OCI-LY1 (cell line): ENCODE measurements at regions not wholly inside any gene's neighbourhood (a gene's known extent, or its start where the extent isn't known, plus 50 kb on each side); places are given as distances from the start of the nearest gene placed in this dataset.
"Not testable (repeated sequence)": the region's sequence is repeated elsewhere in the genome, so short reads cannot be mapped to it uniquely, and the experiment has no call there.

Source experiments
- H2AFZ ChIP-seq: fragments of 200-600 bp; sonication (generic), shearing (Covaris generic); 2 replicates; pipeline ENCODE4 v1.6.0; 2014; ENCODE audit warnings: antibody characterized with exemption, mild to moderate bottlenecking, low read length
- H3F3A ChIP-seq: fragments of 200-600 bp; sonication (generic), shearing (Covaris generic); 2 replicates; pipeline ENCODE4 v1.6.0; 2014; ENCODE audit warnings: mild to moderate bottlenecking, antibody characterized with exemption, low read length, moderate library complexity; ENCODE audit not compliant: insufficient read depth
- H3K27ac ChIP-seq: fragments of 200-600 bp; sonication (generic); 2 replicates; pipeline ENCODE4 v1.5.1; 2014; ENCODE audit warnings: low read length, mixed run types, mild to moderate bottlenecking, low read depth; ENCODE audit not compliant: poor library complexity, severe bottlenecking
- H3K27me3 ChIP-seq: fragments of 200-600 bp; sonication (generic); 2 replicates; pipeline ENCODE4 v1.6.0; 2014; ENCODE audit warnings: antibody characterized with exemption, mild to moderate bottlenecking, low read length, moderate library complexity; ENCODE audit not compliant: insufficient read depth
- H3K36me3 ChIP-seq: fragments of 200-600 bp; sonication (generic); 2 replicates; pipeline ENCODE4 v1.6.1; 2014; ENCODE audit warnings: mild to moderate bottlenecking, antibody characterized with exemption, low read length, moderate library complexity, mixed read lengths; ENCODE audit not compliant: insufficient read depth
- H3K4me1 ChIP-seq: fragments of 200-600 bp; sonication (generic); 2 replicates; pipeline ENCODE4 v1.5.1; 2014; ENCODE audit warnings: mild to moderate bottlenecking, low read length, moderate library complexity; ENCODE audit not compliant: insufficient read depth, severe bottlenecking
- H3K4me2 ChIP-seq: fragments of 200-600 bp; sonication (generic), shearing (Covaris generic); 2 replicates; pipeline ENCODE4 v1.6.1; 2014; ENCODE audit warnings: low read length
- H3K4me3 ChIP-seq: fragments of 200-600 bp; sonication (generic); 2 replicates; pipeline ENCODE4 v1.5.1; 2014; ENCODE audit warnings: low read length, low read depth, mild to moderate bottlenecking, mixed read lengths; ENCODE audit not compliant: poor library complexity, severe bottlenecking
- H3K79me2 ChIP-seq: fragments of 200-600 bp; shearing (Covaris generic); 2 replicates; pipeline ENCODE4 v1.6.1; 2016; ENCODE audit warnings: mixed run types, low read length, mixed read lengths; ENCODE audit not compliant: insufficient read depth
- H3K9ac ChIP-seq: fragments of 200-600 bp; sonication (generic), shearing (Covaris generic); 2 replicates; pipeline ENCODE4 v1.6.1; 2014; ENCODE audit warnings: mild to moderate bottlenecking, low read length, mixed read lengths
- H3K9me2 ChIP-seq: fragments of 200-600 bp; sonication (generic), shearing (Covaris generic); 2 replicates; pipeline ENCODE4 v1.6.1; 2014; ENCODE audit warnings: low read depth, mild to moderate bottlenecking, low read length, mixed read lengths
- H3K9me3 ChIP-seq: fragments of 200-600 bp; shearing (Covaris generic); 2 replicates; pipeline ENCODE4 v1.6.1; 2014; ENCODE audit warnings: low read length, mixed read lengths
- H4K20me1 ChIP-seq: fragments of 200-600 bp; sonication (generic), shearing (Covaris generic); 2 replicates; pipeline ENCODE4 v1.6.0; 2016; ENCODE audit warnings: mild to moderate bottlenecking, low read length; ENCODE audit not compliant: insufficient read depth
- CTCF ChIP-seq: fragments of 200-600 bp; sonication (generic), shearing (Covaris generic); IDR thresholded peaks from 2 replicates; pipeline ENCODE4 v1.5.1; 2017; ENCODE audit warnings: mild to moderate bottlenecking, antibody characterized with exemption, low read length, moderate library complexity, mixed read lengths
- EZH2 ChIP-seq: fragments of 200-600 bp; sonication (generic), shearing (Covaris generic); IDR thresholded peaks from 2 replicates; pipeline ENCODE4 v1.8.0; 2017; ENCODE audit warnings: borderline replicate concordance, mixed run types, mild to moderate bottlenecking, antibody characterized with exemption, low read length, moderate library complexity, mixed read lengths

- no peaks in the 10 kb centered on the region for H3F3A ChIP-seq
- H2AFZ ChIP-seq = no peak overlapping the region
- no peaks in the 10 kb centered on the region for H3K9me2 ChIP-seq
- H3K4me2 ChIP-seq = peak overlapping the region; percentile 69; the same call in 1 of the 2 replicates
- peak overlapping the region; percentile 63; the same call in 1 of the 2 replicates for H3K9ac ChIP-seq
- H3K36me3 ChIP-seq = no peaks in the 10 kb centered on the region
- peak overlapping the region; percentile 51 for H3K27ac ChIP-seq
- no peaks in the 10 kb centered on the region for H3K9me3 ChIP-seq
- no peaks in the 10 kb centered on the region for H4K20me1 ChIP-seq
- no peak for TF ChIP-seq EZH2
- TF ChIP-seq CTCF = no peak
- no peaks in the 10 kb centered on the region for H3K27me3 ChIP-seq
- peaks cover 36% of the 10 kb centered on the region for H3K4me1 ChIP-seq
- no peaks in the 10 kb centered on the region for H3K79me2 ChIP-seq
- peak overlapping the region; percentile 59 for H3K4me3 ChIP-seq
Measured at GRCh38 chr6:43999628-44000027, 127.6 kb downstream of the MRPL14 start.

GRCh38 chr6:43998592-43999243 lies 128.5 kb downstream of the MRPL14 start:
- not testable (repeated sequence) for H3K36me3 ChIP-seq, H3K27ac ChIP-seq, H3K9me3 ChIP-seq, H2AFZ ChIP-seq, H4K20me1 ChIP-seq, H3K9me2 ChIP-seq, H3K4me2 ChIP-seq, H3K27me3 ChIP-seq, H3F3A ChIP-seq, H3K9ac ChIP-seq, H3K79me2 ChIP-seq, H3K4me3 ChIP-seq
- H3K4me1 ChIP-seq = peaks cover 36% of the 10 kb centered on the region

- H3K79me2 ChIP-seq, H3K9me2 ChIP-seq, H3K9ac ChIP-seq, H3K36me3 ChIP-seq, H3K27ac ChIP-seq, H2AFZ ChIP-seq, H3K9me3 ChIP-seq, H3F3A ChIP-seq, H3K4me3 ChIP-seq, H3K27me3 ChIP-seq, H4K20me1 ChIP-seq, H3K4me2 ChIP-seq: not testable (repeated sequence)
- H3K4me1 ChIP-seq = peaks cover 35% of the 10 kb centered on the region
Measured at GRCh38 chr6:43997990-43998585, 129.2 kb downstream of the MRPL14 start.

GRCh38 chr6:43997345-43997677 lies 129.9 kb downstream of the MRPL14 start:
- H3K9me3 ChIP-seq = no peaks in the 10 kb centered on the region
- H3F3A ChIP-seq = no peaks in the 10 kb centered on the region
- no peak overlapping the region for H3K4me3 ChIP-seq
- no peak overlapping the region for H2AFZ ChIP-seq
- H3K36me3 ChIP-seq = no peaks in the 10 kb centered on the region
- no peaks in the 10 kb centered on the region for H3K79me2 ChIP-seq
- H3K9me2 ChIP-seq = no peaks in the 10 kb centered on the region
- TF ChIP-seq EZH2 (no peak), CTCF (no peak)
- H3K9ac ChIP-seq = no peak overlapping the region
- no peaks in the 10 kb centered on the region for H4K20me1 ChIP-seq
- H3K4me1 ChIP-seq = peaks cover 28% of the 10 kb centered on the region
- H3K27me3 ChIP-seq = no peaks in the 10 kb centered on the region
- H3K4me2 ChIP-seq = no peak overlapping the region
- no peak overlapping the region for H3K27ac ChIP-seq
